ENCODE measurements at regions not wholly inside any gene's neighbourhood (a gene's known extent, or its start where the extent isn't known, plus 50 kb on each side); places are given as distances from the start of the nearest gene placed in this dataset.
"Not testable (repeated sequence)": the region's sequence is repeated elsewhere in the genome, so short reads cannot be mapped to it uniquely, and the experiment has no call there.

DNA sequence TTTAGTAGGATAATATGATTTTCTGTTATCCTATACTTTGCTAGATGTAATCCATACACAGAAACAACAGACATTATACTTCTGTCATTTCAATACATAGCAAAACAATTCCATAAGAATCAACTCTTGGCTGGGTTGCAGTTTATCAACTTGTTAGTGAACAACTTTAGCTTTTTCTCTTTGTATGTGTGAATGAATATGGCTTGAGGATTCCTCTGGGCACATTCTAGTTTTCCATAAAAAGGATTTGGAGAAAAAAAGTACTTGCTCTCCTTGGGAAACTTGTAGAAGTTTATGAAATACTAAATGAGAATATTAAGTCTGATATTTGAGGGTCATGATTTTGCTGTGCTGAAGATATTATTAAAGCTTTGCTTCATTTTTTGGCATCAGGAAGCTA, 210.7 kb upstream of the GIMD1 start:
- no peak for ATAC-seq
- H3K36me3 ChIP-seq (replicated peaks in 1 of 2; ENCODE audit: insufficient read depth in 1 of 2, low read depth in 2 of 2): no peaks in the 10 kb centered on the region
- H3K27ac ChIP-seq: no peak overlapping the region
- no peaks in the 10 kb centered on the region for H3K27me3 ChIP-seq
- DNase-seq: no peak
- no peaks in the 10 kb centered on the region for H3K4me1 ChIP-seq
- H3K4me3 ChIP-seq: no peak overlapping the region
- TF ChIP-seq, protein P1, sequence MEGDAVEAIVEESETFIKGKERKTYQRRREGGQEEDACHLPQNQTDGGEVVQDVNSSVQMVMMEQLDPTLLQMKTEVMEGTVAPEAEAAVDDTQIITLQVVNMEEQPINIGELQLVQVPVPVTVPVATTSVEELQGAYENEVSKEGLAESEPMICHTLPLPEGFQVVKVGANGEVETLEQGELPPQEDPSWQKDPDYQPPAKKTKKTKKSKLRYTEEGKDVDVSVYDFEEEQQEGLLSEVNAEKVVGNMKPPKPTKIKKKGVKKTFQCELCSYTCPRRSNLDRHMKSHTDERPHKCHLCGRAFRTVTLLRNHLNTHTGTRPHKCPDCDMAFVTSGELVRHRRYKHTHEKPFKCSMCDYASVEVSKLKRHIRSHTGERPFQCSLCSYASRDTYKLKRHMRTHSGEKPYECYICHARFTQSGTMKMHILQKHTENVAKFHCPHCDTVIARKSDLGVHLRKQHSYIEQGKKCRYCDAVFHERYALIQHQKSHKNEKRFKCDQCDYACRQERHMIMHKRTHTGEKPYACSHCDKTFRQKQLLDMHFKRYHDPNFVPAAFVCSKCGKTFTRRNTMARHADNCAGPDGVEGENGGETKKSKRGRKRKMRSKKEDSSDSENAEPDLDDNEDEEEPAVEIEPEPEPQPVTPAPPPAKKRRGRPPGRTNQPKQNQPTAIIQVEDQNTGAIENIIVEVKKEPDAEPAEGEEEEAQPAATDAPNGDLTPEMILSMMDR (IDR thresholded peaks at IDR 0.05): no peak
- intact Hi-C loops (cut with DNase I): no loop called here
- no peaks in the 10 kb centered on the region for H3K9me3 ChIP-seq

DNA sequence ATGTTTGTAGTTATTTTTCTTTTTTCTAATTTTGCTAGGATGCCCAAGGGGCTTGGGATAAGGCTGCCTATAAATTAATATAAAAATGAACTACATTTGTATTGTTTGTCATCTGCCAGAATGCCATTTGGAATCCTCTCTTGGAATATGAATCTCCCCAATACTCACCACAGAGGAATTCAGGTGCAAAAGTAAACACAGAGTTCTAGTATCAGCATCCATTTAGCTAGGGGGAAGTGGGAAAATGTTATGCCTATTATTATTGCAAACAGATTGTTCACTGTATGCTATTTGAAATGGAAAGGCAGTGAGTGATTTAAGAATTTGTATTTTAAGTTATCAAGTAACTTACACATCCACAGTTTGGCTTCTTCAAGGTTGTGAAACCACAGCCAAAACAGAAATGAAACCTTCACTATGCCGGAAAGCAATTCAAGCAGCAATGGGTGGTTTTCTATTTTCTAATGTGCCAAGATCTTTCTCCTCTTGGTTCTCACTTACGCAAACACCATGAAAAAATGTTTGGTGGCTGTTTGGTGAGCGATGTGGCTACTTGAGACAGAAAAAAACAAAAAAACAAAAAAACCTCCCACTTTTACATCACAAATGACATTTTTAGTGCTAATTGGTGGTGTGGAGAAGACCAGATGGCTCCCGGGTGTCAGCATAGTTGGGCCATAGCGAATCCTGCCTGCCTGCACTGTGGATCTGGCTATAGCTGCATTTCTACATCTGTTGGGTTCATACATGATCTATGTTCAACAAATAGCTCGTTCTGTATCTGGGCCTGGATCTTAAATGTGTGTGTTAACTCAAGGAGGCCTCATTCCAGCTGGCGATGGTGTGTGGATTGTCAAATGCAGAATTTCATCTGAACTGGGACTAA, 200.8 kb upstream of the GIMD1 start:
- Histone ChIP-seq H3K9me3 (no peaks in the 10 kb centered on the region), H3K4me3 (no peak overlapping the region), H3K27me3 (no peaks in the 10 kb centered on the region), H3K36me3 (replicated peaks in 1 of 2; ENCODE audit: insufficient read depth in 1 of 2, low read depth in 2 of 2) (no peaks in the 10 kb centered on the region), H3K27ac (no peak overlapping the region), H3K4me1 (no peaks in the 10 kb centered on the region)
- DNase-seq (no peak), ATAC-seq (no peak)
- intact Hi-C loops (cut with DNase I): no loop called here
- TF ChIP-seq, protein P1 (IDR thresholded peaks at IDR 0.05): no peak
- TF ChIP-seq POLR2A (IDR thresholded peaks at IDR 0.05): no peak
- WGBS, 2 donors: 70 to 73% methylated on average over 7 of the region's 7 CpGs

DNA sequence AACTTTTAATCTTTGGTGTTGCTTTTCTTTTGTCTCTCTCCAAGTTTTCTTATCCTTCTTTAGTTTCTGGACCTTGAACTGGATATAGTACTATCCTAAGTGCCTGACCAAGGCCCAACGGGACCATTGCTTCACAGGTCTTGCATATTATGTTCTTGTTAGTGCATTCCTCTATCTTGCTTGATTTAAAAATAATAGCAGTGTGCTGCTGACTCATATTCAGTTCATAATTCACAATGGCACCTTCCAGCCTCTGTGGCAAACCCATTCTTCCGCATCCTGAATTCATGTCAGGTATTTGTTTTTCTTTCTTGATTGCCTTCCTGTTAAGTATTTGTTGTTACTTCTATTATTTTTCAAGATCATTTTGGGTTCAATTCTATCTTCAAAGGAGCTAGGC, 197.1 kb upstream of the GIMD1 start:
- DNase-seq (no peak), ATAC-seq (no peak)
- intact Hi-C loops (cut with DNase I): no loop called here
- no peaks in the 10 kb centered on the region for H3K36me3 ChIP-seq (replicated peaks in 1 of 2; ENCODE audit: insufficient read depth in 1 of 2, low read depth in 2 of 2)
- H3K4me3 ChIP-seq: no peak overlapping the region
- H3K27me3 ChIP-seq: no peaks in the 10 kb centered on the region
- no peaks in the 10 kb centered on the region for H3K9me3 ChIP-seq
- no peak for TF ChIP-seq POLR2A (IDR thresholded peaks at IDR 0.05)
- TF ChIP-seq, protein P1 (IDR thresholded peaks at IDR 0.05): no peak
- WGBS, 2 donors: 67 to 75% methylated on average over 2 of the region's 2 CpGs
- no peak overlapping the region for H3K27ac ChIP-seq
- no peaks in the 10 kb centered on the region for H3K4me1 ChIP-seq

DNA sequence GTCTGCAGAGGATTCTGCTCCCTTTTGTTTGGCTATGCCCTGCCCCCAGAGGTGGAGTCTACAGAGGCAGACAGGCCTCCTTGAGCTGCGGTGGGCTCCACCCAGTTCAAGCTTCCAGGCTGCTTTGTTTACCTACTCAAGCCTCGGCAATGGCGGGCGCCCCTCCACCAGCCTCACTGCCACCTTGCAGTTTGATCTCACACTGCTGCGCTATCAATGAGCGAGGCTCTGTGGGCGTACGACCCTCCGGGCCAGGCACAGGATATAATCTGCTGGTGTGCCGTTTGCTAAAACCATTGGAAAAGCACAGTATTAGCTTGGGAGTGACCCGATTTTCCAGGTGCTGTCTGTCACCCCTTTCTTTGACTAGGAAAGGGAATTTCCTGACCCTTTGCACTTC, 195.1 kb upstream of the GIMD1 start:
- ATAC-seq; H3K27ac ChIP-seq; H3K27me3 ChIP-seq; H3K9me3 ChIP-seq; H3K36me3 ChIP-seq (replicated peaks in 1 of 2; ENCODE audit: insufficient read depth in 1 of 2, low read depth in 2 of 2); intact Hi-C loops (cut with DNase I); H3K4me1 ChIP-seq; DNase-seq; H3K4me3 ChIP-seq: not testable (repeated sequence)
- 72 to 75% methylated on average over 10 to 11 of the region's 11 CpGs for WGBS, 2 donors

- H3K36me3 ChIP-seq (replicated peaks in 1 of 2; ENCODE audit: insufficient read depth in 1 of 2, low read depth in 2 of 2): no peaks in the 10 kb centered on the region
- 88 to 94% methylated on average over 2 of the region's 2 CpGs for WGBS, 2 donors
- no peaks in the 10 kb centered on the region for H3K27me3 ChIP-seq
- intact Hi-C loops (cut with DNase I): no loop called here
- H3K9me3 ChIP-seq: no peaks in the 10 kb centered on the region
- H3K4me3 ChIP-seq: no peak overlapping the region
- no peak for ATAC-seq
- TF ChIP-seq POLR2A (IDR thresholded peaks at IDR 0.05): no peak
- TF ChIP-seq, protein P1 (IDR thresholded peaks at IDR 0.05): no peak
- H3K27ac ChIP-seq: no peak overlapping the region
- no peaks in the 10 kb centered on the region for H3K4me1 ChIP-seq
- DNase-seq: no peak
These were observed 183.1 kb upstream of the GIMD1 start for GRCh38 chr4:106551724-106552123.
